ENCODE measurements at regions not wholly inside any gene's neighbourhood (a gene's known extent, or its start where the extent isn't known, plus 50 kb on each side); places are given as distances from the start of the nearest gene placed in this dataset.
"Not testable (repeated sequence)": the region's sequence is repeated elsewhere in the genome, so short reads cannot be mapped to it uniquely, and the experiment has no call there.

DNA sequence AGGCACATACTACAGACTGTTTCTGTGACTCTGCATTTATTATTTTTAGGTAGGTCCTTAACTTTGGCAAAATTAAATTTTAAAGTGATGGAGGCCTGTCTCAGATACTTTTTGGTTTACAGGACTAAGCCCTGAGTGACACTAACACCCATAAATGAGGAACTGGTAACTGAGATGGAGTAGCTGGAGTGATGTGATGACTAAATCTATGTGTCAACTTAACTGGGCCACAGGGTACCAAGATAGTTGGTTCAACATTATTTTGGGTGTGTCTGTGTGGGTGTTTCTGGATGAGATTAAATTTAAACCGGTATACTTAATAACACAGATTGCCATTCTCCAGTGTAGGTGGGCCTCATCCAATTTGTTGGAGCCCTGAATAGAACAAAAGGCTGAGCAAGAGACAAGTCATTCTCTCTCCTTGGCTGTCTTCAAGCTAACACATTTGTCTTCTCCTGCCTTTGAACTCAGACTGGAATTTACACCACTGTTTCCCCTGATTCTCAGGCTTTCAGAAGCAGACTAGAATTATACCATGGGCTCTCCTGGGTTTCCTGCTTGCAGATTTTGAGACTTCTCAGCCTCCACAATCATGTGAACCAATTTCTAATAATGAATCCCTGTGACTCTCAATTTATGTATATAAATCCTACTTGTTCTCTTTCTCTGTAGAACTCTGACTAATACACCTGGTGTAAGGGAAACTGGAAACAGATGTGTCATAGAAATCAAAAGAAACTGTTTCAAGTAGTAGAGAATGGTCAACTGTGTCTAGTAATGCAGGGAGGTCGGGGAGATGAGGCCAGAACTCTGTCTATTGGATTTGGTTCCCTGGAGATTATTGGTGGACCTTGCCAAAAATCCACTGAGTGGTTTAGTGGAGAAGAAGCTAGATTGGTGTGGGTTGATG, 579.2 kb downstream of the EPM2A start:
- Histone ChIP-seq H3K4me3 (ENCODE audit: control extremely low read depth in 1 of 5, extremely low read depth in 1 of 5, insufficient read depth in 1 of 5, low read depth in 2 of 5, low read length in 4 of 5) (no peak overlapping the region), H3K27ac (ENCODE audit: low read length in 2 of 2) (no peak overlapping the region), H3K9ac (ENCODE audit: low read length) (no peak overlapping the region), H3K79me2 (ENCODE audit: control insufficient read depth, insufficient read depth, low read length) (no peaks in the 10 kb centered on the region), H3K36me3 (replicated peaks in 1 of 2; ENCODE audit: control extremely low read depth in 1 of 2, control insufficient read depth in 1 of 2, extremely low read depth in 1 of 2, insufficient read depth in 2 of 2, low read length in 1 of 2) (no peaks in the 10 kb centered on the region), H3K9me3 (ENCODE audit: control extremely low read depth in 1 of 3, control insufficient read depth in 2 of 3, insufficient read depth in 1 of 3, low read length in 2 of 3) (peaks cover 0 to 8% (median 7%) of the 10 kb centered on the region in 3 donors), H4K20me1 (ENCODE audit: control insufficient read depth, insufficient read depth, low read length, poor library complexity, severe bottlenecking) (no peaks in the 10 kb centered on the region), H3K4me2 (replicated peaks; ENCODE audit: low read depth, low read length, poor library complexity, severe bottlenecking) (no peak overlapping the region), H2AFZ (ENCODE audit: insufficient read depth, low read depth, low read length, poor library complexity, severe bottlenecking) (no peak overlapping the region), H3K27me3 (replicated peaks in 1 of 4; ENCODE audit: control extremely low read depth in 1 of 4, control insufficient read depth in 3 of 4, insufficient read depth in 4 of 4, low read length in 3 of 4) (no peaks in the 10 kb centered on the region), H3K4me1 (ENCODE audit: control insufficient read depth in 2 of 2, insufficient read depth in 2 of 2, low read length in 2 of 2) (no peaks in the 10 kb centered on the region)
- ChIA-PET POLR2A (no interaction called here), CTCF (interaction anchor here (0.9 kb wide), 1 partner anchor 58 kb away, joined by 3 read pairs; no protein-coding TSS in a partner anchor)
- Mint-ChIP-seq H3K9me3 (ENCODE audit: insufficient read depth) (peaks cover 8% of the 10 kb centered on the region), H3K4me3 (no peak overlapping the region), H3K4me1 (no peaks in the 10 kb centered on the region), H3K27me3 (peaks cover 2% of the 10 kb centered on the region), H3K27ac (no peak overlapping the region)
- intact Hi-C loops (cut with micrococcal nuclease): no loop called here
- ATAC-seq (ENCODE audit: low read depth) (no peak), DNase-seq (no peak)
- TF ChIP-seq EZH2 (IDR thresholded peaks at IDR 0.05; ENCODE audit: borderline replicate concordance, insufficient read depth, low read depth, low read length, poor library complexity, severe bottlenecking): no peak
- TF ChIP-seq CTCF (IDR thresholded peaks at IDR 0.05): no peak
- 61% methylated on average over 1 of the region's 2 CpGs for WGBS (ENCODE audit: insufficient coverage)

DNA sequence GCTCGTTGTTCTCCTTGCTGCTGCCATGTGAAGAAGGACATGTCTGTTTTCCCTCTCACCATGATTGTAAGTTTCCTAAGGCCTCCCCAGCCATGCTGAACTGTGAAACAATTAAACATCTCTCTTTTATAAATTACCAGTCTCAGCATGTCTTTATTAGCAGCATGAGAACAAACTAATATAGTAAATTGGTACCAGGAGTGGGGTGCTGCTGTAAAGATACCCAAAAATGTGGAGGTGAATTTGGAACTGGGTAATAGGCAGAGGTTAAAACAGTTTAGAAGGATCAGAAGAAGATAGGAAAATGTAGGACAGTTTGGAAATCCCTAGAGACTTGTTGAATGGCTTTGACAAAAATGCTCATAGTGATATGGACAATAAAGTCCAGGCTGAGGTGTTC, 576.7 kb downstream of the EPM2A start:
- DNase-seq; intact Hi-C loops (cut with micrococcal nuclease); H3K9me3 ChIP-seq (ENCODE audit: control extremely low read depth in 1 of 3, control insufficient read depth in 2 of 3, insufficient read depth in 1 of 3, low read length in 2 of 3); H3K79me2 ChIP-seq (ENCODE audit: control insufficient read depth, insufficient read depth, low read length); POLR2A ChIA-PET; H3K9me3 Mint-ChIP-seq (ENCODE audit: insufficient read depth); H3K27me3 Mint-ChIP-seq; H3K4me1 ChIP-seq (ENCODE audit: control insufficient read depth in 2 of 2, insufficient read depth in 2 of 2, low read length in 2 of 2); H3K4me1 Mint-ChIP-seq; H3K27ac ChIP-seq (ENCODE audit: low read length in 2 of 2); H3K9ac ChIP-seq (ENCODE audit: low read length); H3K27me3 ChIP-seq (replicated peaks in 1 of 4; ENCODE audit: control extremely low read depth in 1 of 4, control insufficient read depth in 3 of 4, insufficient read depth in 4 of 4, low read length in 3 of 4); H3K4me2 ChIP-seq (replicated peaks; ENCODE audit: low read depth, low read length, poor library complexity, severe bottlenecking); CTCF ChIA-PET; H3K27ac Mint-ChIP-seq; H3K4me3 Mint-ChIP-seq; H2AFZ ChIP-seq (ENCODE audit: insufficient read depth, low read depth, low read length, poor library complexity, severe bottlenecking); H3K36me3 ChIP-seq (replicated peaks in 1 of 2; ENCODE audit: control extremely low read depth in 1 of 2, control insufficient read depth in 1 of 2, extremely low read depth in 1 of 2, insufficient read depth in 2 of 2, low read length in 1 of 2); H3K4me3 ChIP-seq (ENCODE audit: control extremely low read depth in 1 of 5, extremely low read depth in 1 of 5, insufficient read depth in 1 of 5, low read depth in 2 of 5, low read length in 4 of 5); H4K20me1 ChIP-seq (ENCODE audit: control insufficient read depth, insufficient read depth, low read length, poor library complexity, severe bottlenecking); ATAC-seq (ENCODE audit: low read depth): not testable (repeated sequence)
- WGBS (ENCODE audit: insufficient coverage): no CpG with 5 or more reads among the region's 1 CpG
